ENCODE measurements at regions not wholly inside any gene's neighbourhood (a gene's known extent, or its start where the extent isn't known, plus 50 kb on each side); places are given as distances from the start of the nearest gene placed in this dataset.

- no peaks in the 10 kb centered on the region for H3K36me3 ChIP-seq
- no peak for DNase-seq
- H3K27me3 ChIP-seq: no peaks in the 10 kb centered on the region
- H3K9me3 ChIP-seq: no peaks in the 10 kb centered on the region
- H3K4me3 ChIP-seq: no peak overlapping the region
Measured at GRCh38 chr9:93860694-93861658, 94.2 kb downstream of the BARX1 start.

GRCh38 chr9:93859431-93860215 is 95.5 kb downstream of the BARX1 start:
- Histone ChIP-seq H3K4me3 (no peak overlapping the region), H3K27me3 (peaks cover 4% of the 10 kb centered on the region; the same call in 1 of the 2 replicates), H3K9me3 (no peaks in the 10 kb centered on the region), H3K36me3 (no peaks in the 10 kb centered on the region)
- no peak for DNase-seq

GRCh38 chr9:93857528-93857927 is 97.6 kb downstream of the BARX1 start:
- Histone ChIP-seq H3K4me3 (no peak overlapping the region), H3K27me3 (peaks cover 4% of the 10 kb centered on the region; the same call in 1 of the 2 replicates), H3K36me3 (no peaks in the 10 kb centered on the region), H3K9me3 (no peaks in the 10 kb centered on the region)
- no peak for DNase-seq

GRCh38 chr9:93852728-93853127 is 102.4 kb downstream of the BARX1 start:
- no peaks in the 10 kb centered on the region for H3K9me3 ChIP-seq
- H3K36me3 ChIP-seq: no peaks in the 10 kb centered on the region
- H3K4me3 ChIP-seq: no peak overlapping the region
- H3K27me3 ChIP-seq: peaks cover 8% of the 10 kb centered on the region
- no peak for DNase-seq

GRCh38 chr9:93846349-93846748 is 108.8 kb downstream of the BARX1 start:
- DNase-seq: no peak

GRCh38 chr9:93843396-93843795 is 111.8 kb downstream of the BARX1 start:
- Histone ChIP-seq H3K27me3 (no peaks in the 10 kb centered on the region; the same call in 1 of the 2 replicates), H3K36me3 (no peaks in the 10 kb centered on the region)

More at GRCh38 chr9:93846349-93846748, 108.8 kb downstream of the BARX1 start:
- H3K9me3 ChIP-seq: no peaks in the 10 kb centered on the region
- H3K4me3 ChIP-seq: no peak overlapping the region
- H3K36me3 ChIP-seq: no peaks in the 10 kb centered on the region
- H3K27me3 ChIP-seq: peaks cover 3% of the 10 kb centered on the region

GRCh38 chr9:93830606-93831005 is 124.5 kb downstream of the BARX1 start:
- Histone ChIP-seq H3K4me3 (no peak overlapping the region), H3K36me3 (no peaks in the 10 kb centered on the region), H3K27me3 (peaks cover 7% of the 10 kb centered on the region; the same call in 1 of the 2 replicates), H3K9me3 (no peaks in the 10 kb centered on the region)
- DNase-seq: no peak

More at GRCh38 chr9:93843396-93843795, 111.8 kb downstream of the BARX1 start:
- Histone ChIP-seq H3K9me3 (no peaks in the 10 kb centered on the region), H3K4me3 (no peak overlapping the region)
- DNase-seq: no peak

GRCh38 chr9:93830012-93830596 is 125.1 kb downstream of the BARX1 start:
- Histone ChIP-seq H3K27me3 (peaks cover 7% of the 10 kb centered on the region; the same call in 1 of the 2 replicates), H3K4me3 (no peak overlapping the region), H3K36me3 (no peaks in the 10 kb centered on the region), H3K9me3 (no peaks in the 10 kb centered on the region)
- no peak for DNase-seq

- Histone ChIP-seq H3K27me3 (peaks cover 7% of the 10 kb centered on the region; the same call in 1 of the 2 replicates), H3K4me3 (no peak overlapping the region), H3K36me3 (no peaks in the 10 kb centered on the region), H3K9me3 (no peaks in the 10 kb centered on the region)
- DNase-seq: no peak
Measured at GRCh38 chr9:93829271-93830011, 125.7 kb downstream of the BARX1 start.

- no peaks in the 10 kb centered on the region for H3K36me3 ChIP-seq
- peaks cover 5% of the 10 kb centered on the region; the same call in 1 of the 2 replicates for H3K27me3 ChIP-seq
- no peaks in the 10 kb centered on the region for H3K9me3 ChIP-seq
- no peak overlapping the region for H3K4me3 ChIP-seq
- DNase-seq: no peak
Measured at GRCh38 chr9:93828331-93829097, 126.6 kb downstream of the BARX1 start.

GRCh38 chr9:93827545-93828330 is 127.4 kb downstream of the BARX1 start:
- no peak overlapping the region for H3K4me3 ChIP-seq
- DNase-seq: peak; percentile 51
- H3K9me3 ChIP-seq: no peaks in the 10 kb centered on the region
- no peaks in the 10 kb centered on the region for H3K36me3 ChIP-seq
- no peaks in the 10 kb centered on the region for H3K27me3 ChIP-seq

- no peaks in the 10 kb centered on the region for H3K9me3 ChIP-seq
- no peaks in the 10 kb centered on the region for H3K27me3 ChIP-seq
- H3K4me3 ChIP-seq: no peak overlapping the region
- no peaks in the 10 kb centered on the region for H3K36me3 ChIP-seq
- DNase-seq: no peak
Measured at GRCh38 chr9:93826905-93827544, 128.1 kb downstream of the BARX1 start.

- no peak overlapping the region for H3K4me3 ChIP-seq
- no peaks in the 10 kb centered on the region for H3K27me3 ChIP-seq
- H3K9me3 ChIP-seq: no peaks in the 10 kb centered on the region
- DNase-seq: no peak
- no peaks in the 10 kb centered on the region for H3K36me3 ChIP-seq
Measured at GRCh38 chr9:93826209-93826608, 128.9 kb downstream of the BARX1 start.

- no peaks in the 10 kb centered on the region for H3K9me3 ChIP-seq
- H3K27me3 ChIP-seq: no peaks in the 10 kb centered on the region
- DNase-seq: no peak
Measured at GRCh38 chr9:93825348-93826115, 129.6 kb downstream of the BARX1 start.

More at GRCh38 chr9:93825348-93826115, 129.6 kb downstream of the BARX1 start:
- no peak overlapping the region for H3K4me3 ChIP-seq
- no peaks in the 10 kb centered on the region for H3K36me3 ChIP-seq
